ENCODE measurements at regions not wholly inside any gene's neighbourhood (a gene's known extent, or its start where the extent isn't known, plus 50 kb on each side); places are given as distances from the start of the nearest gene placed in this dataset.

DNA sequence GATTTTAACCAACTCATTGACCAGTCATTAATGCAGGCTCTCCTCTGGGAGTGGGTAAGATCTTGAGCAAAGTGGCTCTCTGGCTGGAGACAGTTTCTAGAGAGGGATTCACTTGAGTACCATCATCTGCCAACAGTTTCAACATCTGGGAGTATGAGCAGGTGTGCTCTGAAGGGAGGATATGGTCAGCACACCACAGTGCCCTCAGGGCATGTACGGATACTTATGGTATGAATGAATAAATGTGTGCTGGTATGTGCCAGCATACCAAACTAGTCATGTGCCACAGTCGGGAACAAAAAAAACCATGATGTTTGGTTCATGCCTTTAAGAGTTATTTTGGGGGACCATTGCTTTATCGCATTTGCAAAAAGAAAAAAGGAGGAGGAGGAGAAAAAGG lies 1197.5 kb upstream of the TENM4 start:
- TF ChIP-seq POLR2A (IDR thresholded peaks at IDR 0.05), result no peak
- TF ChIP-seq, protein P1, sequence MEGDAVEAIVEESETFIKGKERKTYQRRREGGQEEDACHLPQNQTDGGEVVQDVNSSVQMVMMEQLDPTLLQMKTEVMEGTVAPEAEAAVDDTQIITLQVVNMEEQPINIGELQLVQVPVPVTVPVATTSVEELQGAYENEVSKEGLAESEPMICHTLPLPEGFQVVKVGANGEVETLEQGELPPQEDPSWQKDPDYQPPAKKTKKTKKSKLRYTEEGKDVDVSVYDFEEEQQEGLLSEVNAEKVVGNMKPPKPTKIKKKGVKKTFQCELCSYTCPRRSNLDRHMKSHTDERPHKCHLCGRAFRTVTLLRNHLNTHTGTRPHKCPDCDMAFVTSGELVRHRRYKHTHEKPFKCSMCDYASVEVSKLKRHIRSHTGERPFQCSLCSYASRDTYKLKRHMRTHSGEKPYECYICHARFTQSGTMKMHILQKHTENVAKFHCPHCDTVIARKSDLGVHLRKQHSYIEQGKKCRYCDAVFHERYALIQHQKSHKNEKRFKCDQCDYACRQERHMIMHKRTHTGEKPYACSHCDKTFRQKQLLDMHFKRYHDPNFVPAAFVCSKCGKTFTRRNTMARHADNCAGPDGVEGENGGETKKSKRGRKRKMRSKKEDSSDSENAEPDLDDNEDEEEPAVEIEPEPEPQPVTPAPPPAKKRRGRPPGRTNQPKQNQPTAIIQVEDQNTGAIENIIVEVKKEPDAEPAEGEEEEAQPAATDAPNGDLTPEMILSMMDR (IDR thresholded peaks at IDR 0.05 in 4 of 5, conservative IDR thresholded peaks at IDR 0.05 in 1 of 5), result no peak

Data from gastrocnemius medialis (tissue), 4 donors.